GM23248 (cell line): ENCODE measurements at regions not wholly inside any gene's neighbourhood (a gene's known extent, or its start where the extent isn't known, plus 50 kb on each side); places are given as distances from the start of the nearest gene placed in this dataset.
A peak's percentile ranks its signal among the peaks of the same experiment; 100 is the strongest.

ENCODE experiments used
- DNase-seq: peaks from one replicate; pipeline ENCODE4 v3.0.0-alpha.2; 2015
- H2AFZ ChIP-seq: fragments of 200-600 bp; sonication (generic); 2 replicates; pipeline ENCODE4 v1.6.1; 2016; ENCODE audit warnings: antibody characterized with exemption
- H3F3A ChIP-seq: fragments of 200-600 bp; sonication (generic); 2 replicates; pipeline ENCODE4 v1.6.1; 2016; ENCODE audit warnings: mild to moderate bottlenecking, antibody characterized with exemption, mixed run types; ENCODE audit not compliant: insufficient read depth
- H3K27ac ChIP-seq: fragments of 200-600 bp; sonication (generic); 2 replicates; pipeline ENCODE4 v1.5.1; 2016; ENCODE audit warnings: mild to moderate bottlenecking
- H3K27me3 ChIP-seq: fragments of 200-600 bp; sonication (generic); replicated peaks from 2 replicates; pipeline ENCODE4 v1.6.1; 2016; ENCODE audit warnings: mild to moderate bottlenecking; ENCODE audit not compliant: insufficient read depth
- H3K36me3 ChIP-seq: fragments of 200-600 bp; sonication (generic); 2 replicates; pipeline ENCODE4 v1.6.1; 2016; ENCODE audit warnings: low read depth, mild to moderate bottlenecking
- H3K4me1 ChIP-seq: fragments of 200-600 bp; sonication (generic); 2 replicates; pipeline ENCODE4 v1.6.1; 2016; ENCODE audit warnings: mild to moderate bottlenecking; ENCODE audit not compliant: insufficient read depth
- H3K4me2 ChIP-seq: fragments of 200-600 bp; sonication (generic); one replicate; pipeline ENCODE4 v1.6.1; 2016; ENCODE audit warnings: mild to moderate bottlenecking; ENCODE audit not compliant: unreplicated experiment
- H3K4me3 ChIP-seq: fragments of 200-600 bp; sonication (generic); 2 replicates; pipeline ENCODE4 v1.5.1; 2016; ENCODE audit warnings: mild to moderate bottlenecking
- H3K79me2 ChIP-seq: fragments of 200-600 bp; sonication (generic); 2 replicates; pipeline ENCODE4 v1.6.1; 2016; ENCODE audit warnings: mild to moderate bottlenecking; ENCODE audit not compliant: insufficient read depth
- H3K9ac ChIP-seq: fragments of 200-600 bp; sonication (generic); 2 replicates; pipeline ENCODE4 v1.6.1; 2016; ENCODE audit warnings: mild to moderate bottlenecking
- H3K9me2 ChIP-seq: fragments of 200-600 bp; sonication (generic); 2 replicates; pipeline ENCODE4 v1.6.1; 2016; ENCODE audit warnings: mixed run types, mild to moderate bottlenecking, moderate library complexity; ENCODE audit not compliant: insufficient read depth
- H3K9me3 ChIP-seq: fragments of 200-600 bp; sonication (generic); one replicate; pipeline ENCODE4 v1.6.1; 2017; ENCODE audit warnings: low read depth
- H4K20me1 ChIP-seq: fragments of 200-600 bp; sonication (generic); 2 replicates; pipeline ENCODE4 v1.6.0; 2016; ENCODE audit not compliant: insufficient read depth
- EZH2 ChIP-seq: fragments of 200-600 bp; sonication (generic); IDR thresholded peaks from 2 replicates; pipeline ENCODE4 v1.6.1; 2018; ENCODE audit warnings: antibody characterized with exemption, mild to moderate bottlenecking; ENCODE audit not compliant: insufficient read depth, poor library complexity, severe bottlenecking
- EZH2phosphoT487 ChIP-seq: fragments of 200-600 bp; sonication (generic); IDR thresholded peaks from 2 replicates; pipeline ENCODE4 v1.6.1; 2018; ENCODE audit warnings: antibody characterized with exemption, moderate library complexity, mild to moderate bottlenecking, low read depth; ENCODE audit not compliant: insufficient read depth
- WGBS, 2 experiments: methylation state at CpG; one replicate each; pipeline ENCODE4 v1.1.6; 2015 to 2017; ENCODE audit warnings: low lambda C conversion rate in 2 of 2, low coverage in 1 of 2; ENCODE audit errors: missing lambda C conversion rate in 2 of 2; 5-methylcytosine and 5-hydroxymethylcytosine counted together
- in situ Hi-C: fragments of 300-500 bp; cut with MboI; formaldehyde crosslinking; loops from 2 replicates; pipeline ENCODE4 v1.15.0; 2020

DNA sequence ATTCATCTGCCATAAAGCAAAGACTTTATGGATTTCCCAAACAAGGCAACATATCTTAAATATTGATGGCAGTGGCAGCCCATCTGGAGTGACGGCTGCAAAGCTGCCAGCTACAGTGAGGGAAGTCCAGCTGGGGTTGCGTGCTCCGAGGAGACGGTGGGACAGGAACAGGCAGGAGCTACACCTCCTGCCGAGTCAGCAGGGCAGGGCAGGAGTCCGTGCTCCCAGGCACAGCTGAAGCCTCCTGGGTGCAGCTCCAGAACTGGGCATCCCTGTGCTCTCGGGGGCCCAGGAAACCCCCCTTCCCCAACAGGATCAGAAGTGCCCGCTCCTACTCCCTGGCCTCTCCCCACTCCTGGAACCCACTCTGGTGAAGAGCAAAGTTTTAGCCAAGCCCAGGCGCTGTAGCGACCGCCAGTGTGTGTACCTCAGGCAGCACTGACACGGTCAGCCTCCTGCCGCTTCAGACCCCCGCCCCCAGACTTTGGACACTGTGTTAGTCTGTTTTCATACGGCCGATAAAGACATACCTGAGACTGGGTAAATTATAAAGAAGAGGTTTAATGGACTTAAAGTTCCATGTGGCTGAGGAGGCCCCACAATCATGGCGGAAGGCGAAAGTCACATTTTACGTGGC is 556.4 kb upstream of the CCDC54 start:
- Histone ChIP-seq H3K36me3 (no peaks in the 10 kb centered on the region), H3K9ac (no peak overlapping the region), H2AFZ (no peak overlapping the region), H3K27me3 (no peaks in the 10 kb centered on the region), H4K20me1 (no peaks in the 10 kb centered on the region), H3K79me2 (no peaks in the 10 kb centered on the region), H3K9me3 (no peaks in the 10 kb centered on the region), H3K4me3 (no peak overlapping the region), H3K4me2 (no peak overlapping the region), H3K4me1 (peaks cover 15% of the 10 kb centered on the region), H3K9me2 (no peaks in the 10 kb centered on the region), H3K27ac (no peak overlapping the region), H3F3A (peaks cover 16% of the 10 kb centered on the region)
- in situ Hi-C loops, result no loop called here
- 89 to 91% methylated on average over 19 of the region's 19 CpGs for WGBS, 2 experiments
- TF ChIP-seq EZH2phosphoT487, result no peak
- TF ChIP-seq EZH2, result no peak
- DNase-seq, result no peak

GRCh38 chr3:106821801-106822200 is 555.4 kb upstream of the CCDC54 start:
- Histone ChIP-seq H3K27ac (no peak overlapping the region), H3F3A (peaks cover 24% of the 10 kb centered on the region), H3K9ac (no peak overlapping the region), H3K9me2 (no peaks in the 10 kb centered on the region), H3K4me2 (no peak overlapping the region), H3K4me3 (no peak overlapping the region), H4K20me1 (no peaks in the 10 kb centered on the region), H3K36me3 (no peaks in the 10 kb centered on the region), H2AFZ (no peak overlapping the region), H3K4me1 (peaks cover 24% of the 10 kb centered on the region), H3K27me3 (no peaks in the 10 kb centered on the region), H3K79me2 (no peaks in the 10 kb centered on the region), H3K9me3 (no peaks in the 10 kb centered on the region)
- in situ Hi-C loops, result no loop called here
- WGBS, 2 experiments, result 87 to 95% methylated on average over 7 of the region's 7 CpGs
- DNase-seq, result no peak
- TF ChIP-seq EZH2, result no peak

- Histone ChIP-seq H3K4me3 (no peak overlapping the region), H3K9ac (no peak overlapping the region), H3K36me3 (no peaks in the 10 kb centered on the region), H3K4me2 (no peak overlapping the region), H2AFZ (no peak overlapping the region), H3K4me1 (peaks cover 28% of the 10 kb centered on the region), H3K9me2 (no peaks in the 10 kb centered on the region), H4K20me1 (no peaks in the 10 kb centered on the region), H3K27me3 (no peaks in the 10 kb centered on the region), H3F3A (peaks cover 25% of the 10 kb centered on the region), H3K27ac (no peak overlapping the region), H3K9me3 (no peaks in the 10 kb centered on the region), H3K79me2 (no peaks in the 10 kb centered on the region)
- in situ Hi-C loops, result no loop called here
- no peak for DNase-seq
- 94 to 95% methylated on average over 11 of the region's 11 CpGs for WGBS, 2 experiments
- TF ChIP-seq EZH2 (no peak), EZH2phosphoT487 (no peak)
Observed at GRCh38 chr3:106822204-106822603, 555.0 kb upstream of the CCDC54 start.

GRCh38 chr3:106823701-106824100 is 553.5 kb upstream of the CCDC54 start:
- H3K4me1 ChIP-seq, result peaks cover 36% of the 10 kb centered on the region
- no peaks in the 10 kb centered on the region for H3K9me3 ChIP-seq
- no peak for TF ChIP-seq EZH2
- no peaks in the 10 kb centered on the region for H3K9me2 ChIP-seq
- no peak for DNase-seq
- H3F3A ChIP-seq, result peaks cover 25% of the 10 kb centered on the region
- no peaks in the 10 kb centered on the region for H3K36me3 ChIP-seq
- 82 to 86% methylated on average over 3 of the region's 3 CpGs for WGBS, 2 experiments
- no peak overlapping the region for H3K4me2 ChIP-seq
- H2AFZ ChIP-seq, result no peak overlapping the region
- in situ Hi-C loops, result no loop called here
- H3K79me2 ChIP-seq, result no peaks in the 10 kb centered on the region
- H3K4me3 ChIP-seq, result no peak overlapping the region
- no peaks in the 10 kb centered on the region for H3K27me3 ChIP-seq
- H3K9ac ChIP-seq, result no peak overlapping the region
- H4K20me1 ChIP-seq, result no peaks in the 10 kb centered on the region
- no peak overlapping the region for H3K27ac ChIP-seq

GRCh38 chr3:106824856-106825255 is 552.4 kb upstream of the CCDC54 start:
- Histone ChIP-seq H3K4me3 (no peak overlapping the region), H4K20me1 (no peaks in the 10 kb centered on the region), H3K4me2 (peak overlapping the region; percentile 34), H2AFZ (peak overlapping the region; percentile 60), H3K36me3 (no peaks in the 10 kb centered on the region), H3K4me1 (peaks cover 42% of the 10 kb centered on the region), H3K9me3 (no peaks in the 10 kb centered on the region), H3K27me3 (no peaks in the 10 kb centered on the region), H3F3A (peaks cover 25% of the 10 kb centered on the region), H3K9me2 (no peaks in the 10 kb centered on the region), H3K79me2 (no peaks in the 10 kb centered on the region), H3K27ac (peak overlapping the region; percentile 66; the same call in 1 of the 2 replicates), H3K9ac (no peak overlapping the region)
- 76 to 89% methylated on average over 1 of the region's 1 CpG for WGBS, 2 experiments
- no peak for TF ChIP-seq EZH2
- TF ChIP-seq EZH2phosphoT487, result no peak
- in situ Hi-C loops, result no loop called here
- DNase-seq, result peak; percentile 60
